ENCODE measurements at regions not wholly inside any gene's neighbourhood (a gene's known extent, or its start where the extent isn't known, plus 50 kb on each side); places are given as distances from the start of the nearest gene placed in this dataset.

- TF ChIP-seq, protein P1, sequence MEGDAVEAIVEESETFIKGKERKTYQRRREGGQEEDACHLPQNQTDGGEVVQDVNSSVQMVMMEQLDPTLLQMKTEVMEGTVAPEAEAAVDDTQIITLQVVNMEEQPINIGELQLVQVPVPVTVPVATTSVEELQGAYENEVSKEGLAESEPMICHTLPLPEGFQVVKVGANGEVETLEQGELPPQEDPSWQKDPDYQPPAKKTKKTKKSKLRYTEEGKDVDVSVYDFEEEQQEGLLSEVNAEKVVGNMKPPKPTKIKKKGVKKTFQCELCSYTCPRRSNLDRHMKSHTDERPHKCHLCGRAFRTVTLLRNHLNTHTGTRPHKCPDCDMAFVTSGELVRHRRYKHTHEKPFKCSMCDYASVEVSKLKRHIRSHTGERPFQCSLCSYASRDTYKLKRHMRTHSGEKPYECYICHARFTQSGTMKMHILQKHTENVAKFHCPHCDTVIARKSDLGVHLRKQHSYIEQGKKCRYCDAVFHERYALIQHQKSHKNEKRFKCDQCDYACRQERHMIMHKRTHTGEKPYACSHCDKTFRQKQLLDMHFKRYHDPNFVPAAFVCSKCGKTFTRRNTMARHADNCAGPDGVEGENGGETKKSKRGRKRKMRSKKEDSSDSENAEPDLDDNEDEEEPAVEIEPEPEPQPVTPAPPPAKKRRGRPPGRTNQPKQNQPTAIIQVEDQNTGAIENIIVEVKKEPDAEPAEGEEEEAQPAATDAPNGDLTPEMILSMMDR (IDR thresholded peaks at IDR 0.05; ENCODE audit: low read length), result no peak
- TF ChIP-seq EZH2 (optimal IDR thresholded peaks at IDR 0.05; ENCODE audit: low read depth, low read length), result no peak
- no peak for TF ChIP-seq EZH2phosphoT487 (IDR thresholded peaks at IDR 0.05; ENCODE audit: low read length)
Observed at GRCh38 chr21:38921511-38922251, 116.0 kb downstream of the ETS2 start.

Measured in MM.1S (cell line).